ENCODE measurements at regions not wholly inside any gene's neighbourhood (a gene's known extent, or its start where the extent isn't known, plus 50 kb on each side); places are given as distances from the start of the nearest gene placed in this dataset.

DNA sequence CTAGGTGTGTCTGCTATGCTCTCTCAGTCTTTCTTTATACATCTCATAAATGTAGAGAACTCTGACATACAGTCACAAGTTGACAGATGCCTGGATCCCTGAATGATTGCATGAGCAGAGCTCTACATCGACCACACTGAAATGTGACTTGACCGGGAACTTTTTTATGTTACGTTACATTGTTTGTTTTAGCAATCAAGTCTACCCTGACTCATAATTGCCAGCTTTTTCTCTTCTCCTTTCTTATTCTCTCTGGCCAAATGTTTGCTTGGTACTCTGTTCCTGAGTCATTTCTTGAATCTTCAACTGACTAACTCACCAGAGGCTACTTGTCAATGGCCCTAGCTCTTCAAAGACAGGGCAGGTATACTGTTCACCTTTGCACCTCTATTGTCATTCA lies 213.6 kb upstream of the DTNBP1 start:
- DNase-seq (ENCODE audit: low read depth), result peak; percentile 75

DNA sequence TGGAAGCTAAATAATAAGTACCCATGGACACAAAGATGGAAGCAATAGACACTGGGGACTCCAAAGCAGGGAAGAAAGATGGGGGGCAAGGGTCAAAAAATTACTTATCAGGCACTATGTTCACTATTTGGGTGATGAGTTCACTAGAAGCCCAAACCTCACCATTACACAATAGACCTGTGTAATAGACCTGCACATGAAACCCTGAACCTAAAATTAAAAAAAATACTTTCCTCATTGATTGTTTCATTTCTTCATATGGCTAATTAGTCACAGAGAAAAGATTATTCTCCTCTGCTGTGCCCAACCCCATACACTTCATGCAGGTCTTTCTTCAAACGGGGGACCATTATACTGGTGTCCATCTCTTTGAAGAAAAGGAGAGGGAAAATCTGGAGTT lies 213.0 kb upstream of the DTNBP1 start:
- no peak for DNase-seq (ENCODE audit: low read depth)

DNA sequence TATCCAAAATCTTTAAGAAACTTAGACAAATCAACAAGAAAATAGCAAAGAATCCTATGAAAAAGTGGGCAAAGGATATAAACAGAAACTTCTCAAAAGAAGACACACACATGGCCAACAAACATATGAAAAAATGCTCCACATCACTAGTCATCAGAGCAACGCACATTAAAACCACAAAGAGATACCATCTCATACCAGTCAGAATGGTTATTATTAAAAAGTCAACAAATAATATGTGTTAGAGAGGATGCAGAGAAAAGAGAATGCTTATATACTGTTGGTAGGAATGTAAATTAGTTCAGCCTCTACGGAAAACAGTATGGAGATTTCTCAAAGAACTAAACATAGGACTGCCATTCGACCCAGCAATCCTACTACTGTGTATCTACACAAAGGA lies 212.0 kb upstream of the DTNBP1 start:
- no peak for DNase-seq (ENCODE audit: low read depth)

DNA sequence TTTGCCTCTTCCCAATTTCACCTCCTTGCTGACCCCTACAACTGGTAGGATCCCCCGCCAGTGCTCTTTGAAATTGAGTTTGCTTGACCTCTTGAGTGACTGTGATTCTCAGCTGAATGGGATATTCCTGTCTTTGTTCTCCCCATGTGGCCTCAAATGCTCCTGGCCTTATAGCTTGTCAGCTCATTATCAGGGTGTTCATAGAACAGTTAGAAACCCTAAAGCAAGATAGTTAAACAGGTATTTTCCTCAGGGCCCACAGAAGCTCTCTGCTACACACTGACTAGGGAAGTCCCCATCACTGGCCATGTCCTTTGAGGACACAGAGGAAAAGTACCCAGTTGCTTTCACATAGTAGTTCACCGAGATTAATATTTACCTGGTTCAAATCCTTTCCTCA lies 211.5 kb upstream of the DTNBP1 start:
- DNase-seq (ENCODE audit: low read depth), result no peak

- DNase-seq (ENCODE audit: low read depth), result no peak
These were observed 209.6 kb upstream of the DTNBP1 start for GRCh38 chr6:15872241-15873103.

DNA sequence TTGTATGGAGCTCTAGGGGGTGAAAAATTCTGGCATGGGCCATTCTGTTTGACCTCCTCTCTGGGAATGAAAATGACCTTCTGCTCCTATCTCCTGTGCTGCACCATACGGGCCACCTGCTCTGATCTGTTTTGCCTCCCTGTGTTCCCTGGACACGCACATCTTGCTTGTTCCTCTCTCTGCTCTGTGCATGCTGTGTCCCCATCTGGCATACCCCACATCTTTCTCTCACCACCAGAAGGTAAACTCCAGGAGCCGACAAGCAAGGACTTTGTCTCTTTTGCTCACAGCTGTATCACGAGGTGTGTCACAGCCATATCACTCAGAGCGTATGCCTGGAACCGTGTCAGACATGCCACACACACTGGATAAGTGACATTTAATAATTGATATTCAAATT lies 208.4 kb upstream of the DTNBP1 start:
- DNase-seq (ENCODE audit: low read depth), result no peak

GRCh38 chr6:15870333-15871043 lies 207.7 kb upstream of the DTNBP1 start:
- peak; percentile 37 for DNase-seq (ENCODE audit: low read depth)

DNA sequence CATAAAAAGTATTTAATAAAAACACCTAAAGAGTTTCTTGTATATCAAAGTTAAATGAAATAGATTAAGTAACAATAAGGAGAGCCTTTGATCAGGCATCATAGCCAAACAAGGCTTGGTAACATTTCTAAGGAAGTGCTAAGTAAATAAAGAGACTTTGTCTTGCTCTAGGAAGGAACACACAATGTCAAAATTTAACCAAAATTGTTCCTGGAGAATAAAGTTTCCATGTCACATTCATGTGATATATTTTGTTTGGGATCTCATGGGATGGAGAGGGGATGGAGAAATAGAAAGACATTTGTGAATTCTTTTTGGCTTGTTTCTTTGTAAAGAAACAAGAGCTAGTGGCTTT lies 201.9 kb upstream of the DTNBP1 start:
- no peak for DNase-seq (ENCODE audit: low read depth)

DNA sequence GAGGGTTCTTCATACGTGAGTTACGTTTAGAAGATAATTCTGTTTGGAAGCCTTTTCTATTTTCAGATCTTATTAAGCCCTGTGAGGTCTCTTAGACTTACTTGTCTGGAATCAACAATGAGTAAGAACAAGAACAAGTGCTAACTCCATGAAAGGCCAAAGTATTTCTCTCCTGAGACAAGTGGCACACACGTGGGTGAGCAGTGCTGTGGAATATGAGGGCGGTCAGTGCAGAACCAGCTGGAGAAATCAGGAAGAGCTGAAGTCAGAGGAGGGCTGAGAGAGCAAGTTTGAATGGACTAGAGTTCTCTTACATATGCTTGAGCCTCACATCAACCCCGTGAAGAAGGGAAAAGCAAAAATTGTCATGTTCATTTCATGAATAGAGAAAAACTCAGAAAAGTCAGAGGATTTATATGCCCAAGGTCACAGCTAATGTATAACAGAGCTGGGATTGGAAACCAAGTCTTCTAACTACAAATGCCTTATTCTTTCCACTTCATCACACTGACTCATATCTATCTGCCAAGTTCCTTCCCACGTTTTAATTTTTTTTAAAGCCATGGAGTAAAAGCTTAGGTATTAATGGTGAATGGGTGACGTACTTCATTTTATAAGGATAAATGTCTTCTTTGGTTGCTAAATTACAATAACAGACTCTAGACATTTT lies 201.3 kb upstream of the DTNBP1 start:
- DNase-seq (ENCODE audit: low read depth), result peak; percentile 31

DNA sequence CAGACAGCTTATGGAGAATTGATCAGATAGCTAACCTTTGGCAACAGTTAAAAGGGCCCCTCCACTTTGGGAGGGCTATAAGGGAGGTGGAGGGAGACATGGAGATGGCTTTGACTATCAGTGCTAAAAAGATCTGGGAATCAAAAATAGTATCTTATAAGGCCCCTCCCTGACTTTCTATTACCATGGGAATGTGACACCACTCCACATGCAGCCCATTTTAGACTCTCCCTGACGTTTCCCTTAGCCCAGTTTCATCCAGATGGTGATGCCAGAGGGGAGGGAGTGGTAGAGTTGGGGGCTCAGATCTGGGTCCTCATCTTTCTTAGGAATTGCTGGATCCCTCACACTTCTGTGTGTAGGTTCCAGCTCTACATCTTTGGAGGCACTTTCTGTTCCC lies 200.0 kb upstream of the DTNBP1 start:
- DNase-seq (ENCODE audit: low read depth), result no peak

DNA sequence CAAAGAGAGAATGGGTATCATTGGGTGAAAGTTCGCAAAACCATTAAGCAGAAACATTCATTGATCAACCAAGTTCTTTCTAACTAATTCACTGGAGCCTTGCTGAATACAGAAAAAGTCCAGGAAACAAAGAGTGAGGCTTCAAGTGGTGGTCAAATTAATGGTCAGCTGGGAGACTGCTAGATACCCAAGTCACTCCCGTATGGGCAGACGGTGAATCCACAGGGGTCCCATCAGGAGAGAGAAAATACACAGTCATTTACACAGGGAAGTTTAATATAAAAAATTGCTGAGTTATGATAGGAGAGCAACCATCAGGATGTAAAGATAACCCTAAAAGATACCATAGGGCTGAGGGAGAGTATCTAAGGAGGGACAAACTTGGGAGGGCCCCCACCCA lies 198.7 kb upstream of the DTNBP1 start:
- DNase-seq (ENCODE audit: low read depth), result no peak

DNA sequence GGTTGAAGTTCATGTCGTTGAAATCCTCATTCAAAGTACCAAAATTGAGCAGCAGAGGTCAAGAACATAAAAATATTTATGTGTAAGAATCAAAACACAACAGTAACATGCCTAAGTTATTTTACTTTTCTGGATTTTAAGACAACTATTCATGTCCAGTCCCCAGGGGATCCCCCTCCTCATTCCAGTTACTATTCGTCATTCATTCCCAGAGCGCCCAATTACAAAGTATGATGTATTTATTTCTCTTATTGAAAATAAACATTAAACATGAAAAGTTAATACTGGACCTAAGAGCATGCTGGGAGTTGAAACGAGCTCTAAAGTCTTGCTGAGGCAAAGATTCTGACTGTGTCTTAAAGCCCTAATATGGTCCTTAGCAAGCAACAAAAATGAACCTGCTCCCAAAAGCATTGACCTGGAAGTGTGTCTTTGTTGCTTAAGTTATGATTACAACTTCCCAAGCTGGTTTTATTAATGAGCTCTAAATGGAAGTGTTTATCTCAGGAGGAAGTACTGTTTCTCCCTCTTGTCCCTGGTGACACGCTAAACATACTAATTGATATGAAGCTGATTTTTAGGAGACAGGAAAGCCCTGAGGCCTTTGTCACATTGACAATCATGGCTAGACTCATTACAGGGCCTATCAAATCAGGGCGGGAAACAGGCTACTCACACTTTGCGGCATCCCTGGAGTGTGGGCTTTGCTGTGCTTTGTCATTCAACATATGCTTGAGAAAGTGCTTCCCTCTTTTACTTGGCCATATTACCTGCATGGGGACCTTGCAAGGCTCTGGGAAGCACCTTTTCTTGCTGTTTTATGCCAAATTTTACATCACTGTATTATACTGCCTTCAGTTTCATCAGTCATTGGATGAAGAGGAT lies 192.2 kb upstream of the DTNBP1 start:
- DNase-seq (ENCODE audit: low read depth), result no peak

DNA sequence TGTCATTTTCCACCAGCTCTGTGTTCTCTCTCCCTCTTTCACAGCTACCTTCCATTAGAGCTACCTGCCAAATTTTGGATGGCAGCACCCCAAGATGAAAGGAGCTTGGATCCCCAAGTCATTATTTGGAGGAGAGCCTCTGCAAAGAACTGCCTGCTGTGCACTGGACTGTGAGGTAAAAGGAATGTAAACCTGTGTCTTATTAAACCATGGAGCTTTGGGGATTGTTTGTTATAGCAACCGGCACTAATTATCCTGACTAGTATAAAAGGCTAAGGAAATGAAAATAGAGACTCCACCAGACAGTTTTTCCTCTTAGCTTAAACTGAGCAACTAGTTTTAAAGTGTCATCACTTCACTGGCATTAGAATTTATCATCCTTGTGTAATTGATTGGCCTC lies 191.6 kb upstream of the DTNBP1 start:
- DNase-seq (ENCODE audit: low read depth), result no peak

GRCh38 chr6:15853259-15853658 lies 190.4 kb upstream of the DTNBP1 start:
- DNase-seq (ENCODE audit: low read depth), result no peak

GRCh38 chr6:15852289-15852688 lies 189.5 kb upstream of the DTNBP1 start:
- DNase-seq (ENCODE audit: low read depth), result no peak

DNA sequence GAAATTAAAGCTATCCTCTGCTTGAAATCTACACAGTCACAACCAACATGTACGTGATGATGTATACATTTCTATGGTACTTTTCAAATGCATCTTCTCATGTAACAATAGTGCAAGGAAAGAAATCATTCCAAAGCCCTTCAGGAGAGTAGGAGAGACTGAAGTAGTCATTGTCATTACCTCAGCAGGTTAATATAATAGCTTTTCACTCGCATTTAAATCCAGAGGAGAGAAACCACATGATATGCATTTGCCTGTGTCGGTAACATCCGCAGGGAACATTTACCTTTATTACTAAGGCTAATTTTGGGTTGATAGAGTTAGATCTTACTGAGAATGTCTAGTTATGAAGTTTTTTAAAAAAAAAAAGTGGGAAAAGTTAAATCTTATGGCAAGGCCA lies 186.6 kb upstream of the DTNBP1 start:
- no peak for DNase-seq (ENCODE audit: low read depth)

GRCh38 chr6:15845492-15845891 lies 182.7 kb upstream of the DTNBP1 start:
- DNase-seq (ENCODE audit: low read depth), result no peak

- no peak for DNase-seq (ENCODE audit: low read depth)
These were observed 180.9 kb upstream of the DTNBP1 start for GRCh38 chr6:15843764-15844163.

DNA sequence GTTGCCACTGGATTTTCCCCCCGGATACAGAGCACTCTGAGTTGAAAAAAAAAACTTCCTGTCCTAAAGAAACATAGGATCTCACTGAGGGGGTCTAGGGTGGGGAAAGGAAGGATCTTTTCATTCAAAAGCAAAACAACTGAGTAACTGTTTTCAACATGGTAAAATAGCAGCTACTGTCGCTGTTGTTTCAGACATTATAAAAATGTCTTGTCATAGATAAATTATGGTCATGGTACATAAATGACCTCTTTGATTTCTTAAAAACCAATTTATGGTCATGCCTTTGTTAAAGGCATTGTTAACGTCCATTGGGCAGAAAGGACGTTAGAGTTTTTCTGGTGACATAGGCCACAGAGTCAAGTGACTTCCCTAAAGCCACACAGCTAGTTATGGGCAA lies 180.4 kb upstream of the DTNBP1 start:
- no peak for DNase-seq (ENCODE audit: low read depth)

GRCh38 chr6:15842727-15843117 lies 179.9 kb upstream of the DTNBP1 start:
- DNase-seq (ENCODE audit: low read depth), result no peak

GRCh38 chr6:15841937-15842726 lies 179.3 kb upstream of the DTNBP1 start:
- DNase-seq (ENCODE audit: low read depth), result no peak
